HepG2 (cell line): ENCODE measurements at regions not wholly inside any gene's neighbourhood (a gene's known extent, or its start where the extent isn't known, plus 50 kb on each side); places are given as distances from the start of the nearest gene placed in this dataset.

Source experiments
- CTCF ChIP-seq: sonication (generic); formaldehyde crosslinking; IDR thresholded peaks from 2 replicates; pipeline ENCODE4 v1.5.0; 2020; ENCODE audit warnings: mild to moderate bottlenecking, missing genetic modification reagents, moderate library complexity
- FOSL1 ChIP-seq: sonication (generic); formaldehyde crosslinking; IDR thresholded peaks from 2 replicates; pipeline ENCODE4 v1.9.0; 2021; ENCODE audit warnings: missing genetic modification reagents, borderline replicate concordance
- HDAC2 ChIP-seq: sonication (generic); formaldehyde crosslinking; IDR thresholded peaks from 2 replicates; pipeline ENCODE4 v1.4.0; 2020; ENCODE audit warnings: missing genetic modification reagents
- HDAC6 ChIP-seq: fragments of 200-600 bp; sonication (generic); IDR thresholded peaks from 2 replicates; pipeline ENCODE4 v1.7.0; 2017; ENCODE audit warnings: mild to moderate bottlenecking, antibody characterized with exemption, low read length, low read depth
- HNRNPLL ChIP-seq: fragments of 200-400 bp; formaldehyde crosslinking; IDR thresholded peaks from 2 replicates; pipeline ENCODE4 v1.6.1; 2017; ENCODE audit warnings: mild to moderate bottlenecking, low read depth, low read length; ENCODE audit not compliant: poor library complexity, severe bottlenecking
- KLF16 ChIP-seq, 2 experiments: sonication (generic) in 1 of 2; formaldehyde crosslinking in 1 of 2; IDR thresholded peaks; 2 replicates each; pipeline versions ENCODE4 v1.6.1 to v1.8.0; 2016 to 2023; ENCODE audit warnings: missing genetic modification reagents in 2 of 2, missing compliant biosample characterization in 1 of 2
- MED8 ChIP-seq: sonication (generic); formaldehyde crosslinking; IDR thresholded peaks from 2 replicates; pipeline ENCODE4 v1.8.1; 2023; ENCODE audit warnings: mild to moderate bottlenecking, missing genetic modification reagents; ENCODE audit not compliant: insufficient replicate concordance
- NKX3-1 ChIP-seq: sonication (generic); formaldehyde crosslinking; IDR thresholded peaks from 2 replicates; pipeline ENCODE4 v1.5.0; 2020; ENCODE audit warnings: missing genetic modification reagents
- RFXANK ChIP-seq: IDR thresholded peaks from 2 replicates; pipeline ENCODE4 v1.6.1; 2016
- TAF15 ChIP-seq: fragments of 200-400 bp; formaldehyde crosslinking; IDR thresholded peaks from one replicate; pipeline ENCODE4 v1.6.1; 2018; ENCODE audit warnings: mild to moderate bottlenecking, low read depth, low read length; ENCODE audit not compliant: poor library complexity, severe bottlenecking
- ZFX ChIP-seq: sonication (generic); formaldehyde crosslinking; IDR thresholded peaks from 2 replicates; pipeline ENCODE4 v1.4.0; 2020; ENCODE audit warnings: mild to moderate bottlenecking, low read depth, missing genetic modification reagents, moderate library complexity
- ZNF124 ChIP-seq: sonication (generic); formaldehyde crosslinking; IDR thresholded peaks from 2 replicates; pipeline ENCODE4 v1.4.0; 2020; ENCODE audit warnings: missing genetic modification reagents
- TF ChIP-seq, protein P1 (sequence below): sonication (generic); formaldehyde crosslinking; IDR thresholded peaks from 2 replicates; pipeline ENCODE4 v1.4.0; 2020; ENCODE audit warnings: low read depth, mild to moderate bottlenecking, missing genetic modification reagents
- TF ChIP-seq, protein P2 (sequence below): IDR thresholded peaks from 2 replicates; pipeline ENCODE4 v1.4.0; 2020; ENCODE audit warnings: mild to moderate bottlenecking, missing genetic modification reagents

DNA sequence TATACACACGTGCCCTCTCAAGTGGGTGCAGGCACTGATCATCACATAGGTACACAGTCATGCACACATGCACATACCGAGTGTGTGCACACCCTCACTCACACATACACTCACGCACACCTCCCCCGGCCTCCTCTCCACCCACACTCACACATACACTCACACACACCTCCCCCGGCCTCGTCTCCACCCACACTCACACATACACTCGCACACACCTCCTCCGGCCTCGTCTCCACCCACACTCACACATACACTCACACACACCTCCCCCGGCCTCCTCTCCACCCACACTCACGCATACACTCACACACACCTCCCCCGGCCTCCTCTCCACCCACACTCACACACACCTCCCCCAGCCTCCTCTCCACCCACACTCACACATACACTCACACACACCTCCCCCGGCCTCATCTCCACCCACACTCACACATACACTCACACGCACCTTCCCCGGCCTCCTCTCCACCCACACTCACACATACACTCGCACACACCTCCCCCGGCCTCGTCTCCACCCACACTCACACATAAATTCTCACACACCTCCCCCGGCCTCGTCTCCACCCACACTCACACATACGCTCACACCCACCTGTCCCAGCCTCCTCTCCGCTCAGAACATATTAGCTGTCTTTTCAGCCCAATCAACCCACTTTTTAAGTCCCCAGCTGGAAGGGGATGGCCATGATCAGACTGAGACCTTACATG lies 105.2 kb upstream of the VSTM2B start:
- no peak for TF ChIP-seq HDAC2 (CRISPR knock-in tag)
- TF ChIP-seq HNRNPLL = no peak
- TF ChIP-seq RFXANK (CRISPR knock-in tag) = no peak
- no peak for TF ChIP-seq FOSL1
- TF ChIP-seq HDAC6 = no peak
- TF ChIP-seq, protein P1, sequence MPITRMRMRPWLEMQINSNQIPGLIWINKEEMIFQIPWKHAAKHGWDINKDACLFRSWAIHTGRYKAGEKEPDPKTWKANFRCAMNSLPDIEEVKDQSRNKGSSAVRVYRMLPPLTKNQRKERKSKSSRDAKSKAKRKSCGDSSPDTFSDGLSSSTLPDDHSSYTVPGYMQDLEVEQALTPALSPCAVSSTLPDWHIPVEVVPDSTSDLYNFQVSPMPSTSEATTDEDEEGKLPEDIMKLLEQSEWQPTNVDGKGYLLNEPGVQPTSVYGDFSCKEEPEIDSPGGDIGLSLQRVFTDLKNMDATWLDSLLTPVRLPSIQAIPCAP (CRISPR knock-in tag) = no peak
- TF ChIP-seq NKX3-1 (CRISPR knock-in tag) = no peak
- no peak for TF ChIP-seq ZNF124 (CRISPR knock-in tag)
- TF ChIP-seq KLF16 (CRISPR knock-in tag; IDR thresholded peaks at IDR 0.05) = no peak
- TF ChIP-seq, protein P2, sequence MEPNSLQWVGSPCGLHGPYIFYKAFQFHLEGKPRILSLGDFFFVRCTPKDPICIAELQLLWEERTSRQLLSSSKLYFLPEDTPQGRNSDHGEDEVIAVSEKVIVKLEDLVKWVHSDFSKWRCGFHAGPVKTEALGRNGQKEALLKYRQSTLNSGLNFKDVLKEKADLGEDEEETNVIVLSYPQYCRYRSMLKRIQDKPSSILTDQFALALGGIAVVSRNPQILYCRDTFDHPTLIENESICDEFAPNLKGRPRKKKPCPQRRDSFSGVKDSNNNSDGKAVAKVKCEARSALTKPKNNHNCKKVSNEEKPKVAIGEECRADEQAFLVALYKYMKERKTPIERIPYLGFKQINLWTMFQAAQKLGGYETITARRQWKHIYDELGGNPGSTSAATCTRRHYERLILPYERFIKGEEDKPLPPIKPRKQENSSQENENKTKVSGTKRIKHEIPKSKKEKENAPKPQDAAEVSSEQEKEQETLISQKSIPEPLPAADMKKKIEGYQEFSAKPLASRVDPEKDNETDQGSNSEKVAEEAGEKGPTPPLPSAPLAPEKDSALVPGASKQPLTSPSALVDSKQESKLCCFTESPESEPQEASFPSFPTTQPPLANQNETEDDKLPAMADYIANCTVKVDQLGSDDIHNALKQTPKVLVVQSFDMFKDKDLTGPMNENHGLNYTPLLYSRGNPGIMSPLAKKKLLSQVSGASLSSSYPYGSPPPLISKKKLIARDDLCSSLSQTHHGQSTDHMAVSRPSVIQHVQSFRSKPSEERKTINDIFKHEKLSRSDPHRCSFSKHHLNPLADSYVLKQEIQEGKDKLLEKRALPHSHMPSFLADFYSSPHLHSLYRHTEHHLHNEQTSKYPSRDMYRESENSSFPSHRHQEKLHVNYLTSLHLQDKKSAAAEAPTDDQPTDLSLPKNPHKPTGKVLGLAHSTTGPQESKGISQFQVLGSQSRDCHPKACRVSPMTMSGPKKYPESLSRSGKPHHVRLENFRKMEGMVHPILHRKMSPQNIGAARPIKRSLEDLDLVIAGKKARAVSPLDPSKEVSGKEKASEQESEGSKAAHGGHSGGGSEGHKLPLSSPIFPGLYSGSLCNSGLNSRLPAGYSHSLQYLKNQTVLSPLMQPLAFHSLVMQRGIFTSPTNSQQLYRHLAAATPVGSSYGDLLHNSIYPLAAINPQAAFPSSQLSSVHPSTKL = no peak
- TF ChIP-seq CTCF (CRISPR knock-in tag) = no peak
- no peak for TF ChIP-seq MED8 (CRISPR knock-in tag)
- TF ChIP-seq TAF15 = no peak
- TF ChIP-seq ZFX = no peak
